Eye (tissue), 1 donor: ENCODE measurements at regions not wholly inside any gene's neighbourhood (a gene's known extent, or its start where the extent isn't known, plus 50 kb on each side); places are given as distances from the start of the nearest gene placed in this dataset.
"Not testable (repeated sequence)": the region's sequence is repeated elsewhere in the genome, so short reads cannot be mapped to it uniquely, and the experiment has no call there.

Source experiments
- DNase-seq: peaks from one replicate; pipeline ENCODE4 v3.0.0-alpha.2; 2015

DNA sequence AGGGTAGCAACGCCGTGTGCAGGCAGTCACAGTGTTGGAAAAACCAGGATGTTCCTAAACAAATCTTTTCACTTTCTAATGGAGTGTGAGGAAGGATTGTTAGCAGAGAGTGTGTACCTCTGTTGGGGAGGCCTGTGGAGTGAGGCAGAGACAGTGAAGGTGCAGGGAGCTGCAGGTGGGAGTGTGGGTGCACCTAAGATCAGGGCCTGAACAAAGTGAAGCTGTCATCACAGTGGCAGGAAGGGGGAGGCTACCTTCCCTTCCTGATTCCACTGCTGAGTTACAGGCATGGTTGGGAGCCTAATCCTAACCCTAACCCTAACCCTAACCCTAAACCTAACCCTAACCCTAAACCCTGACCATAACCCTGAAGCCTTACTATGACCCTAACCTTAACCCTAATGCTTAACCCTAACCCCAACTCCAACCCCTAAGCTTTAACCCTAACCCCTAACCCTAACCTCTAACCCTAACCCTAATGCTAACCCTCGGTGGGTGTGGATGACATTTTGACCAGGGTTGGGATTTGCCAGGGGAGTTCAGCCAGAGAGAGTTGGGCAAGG is 158.8 kb upstream of the KLF6 start:
- no peak for DNase-seq

DNA sequence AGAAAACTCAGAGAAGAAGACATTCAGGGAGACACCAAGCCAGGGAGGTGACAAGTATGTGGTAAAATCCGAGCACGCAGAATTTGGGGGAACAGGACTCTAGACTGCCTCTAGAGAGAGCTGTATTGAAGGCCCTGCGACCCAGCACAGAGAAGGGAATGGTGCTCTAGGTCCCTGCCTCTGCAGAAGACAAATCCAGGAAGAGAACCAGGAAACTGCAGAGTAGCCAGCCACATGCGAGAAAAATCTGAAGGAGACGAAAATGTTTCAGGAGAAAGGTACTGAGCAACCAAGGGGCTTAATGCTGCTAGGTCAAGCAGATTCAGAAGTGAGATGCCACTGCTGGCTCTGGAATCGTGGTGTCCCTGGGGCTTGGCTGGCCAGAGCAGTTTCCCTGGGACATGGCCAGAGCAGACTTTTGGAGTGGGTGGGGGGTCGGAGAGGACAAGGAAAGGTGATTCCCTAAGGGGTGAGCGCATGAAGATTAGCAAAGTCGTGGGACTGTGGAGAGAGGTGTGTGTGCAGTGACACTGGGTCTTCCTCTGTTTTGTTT is 158.0 kb upstream of the KLF6 start:
- no peak for DNase-seq

DNA sequence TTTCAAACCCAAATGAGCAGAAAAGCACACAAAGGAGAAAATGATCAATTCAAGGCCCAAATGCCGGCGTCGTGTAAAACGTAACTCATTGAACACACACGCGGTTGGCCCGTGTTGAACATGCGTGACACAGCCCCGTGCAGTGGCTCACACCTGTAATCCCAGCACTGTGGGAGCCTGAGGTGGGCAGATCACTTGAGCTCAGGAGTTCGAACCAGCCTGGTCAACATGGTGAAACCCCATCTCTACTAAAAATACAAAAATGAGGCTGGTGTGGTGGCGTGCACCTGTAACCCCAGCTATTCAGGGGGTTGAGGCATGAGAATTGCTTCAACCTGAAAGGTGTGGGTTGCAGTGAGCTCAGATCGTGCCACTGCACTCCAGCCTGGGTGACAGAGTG is 156.7 kb upstream of the KLF6 start:
- no peak for DNase-seq

DNA sequence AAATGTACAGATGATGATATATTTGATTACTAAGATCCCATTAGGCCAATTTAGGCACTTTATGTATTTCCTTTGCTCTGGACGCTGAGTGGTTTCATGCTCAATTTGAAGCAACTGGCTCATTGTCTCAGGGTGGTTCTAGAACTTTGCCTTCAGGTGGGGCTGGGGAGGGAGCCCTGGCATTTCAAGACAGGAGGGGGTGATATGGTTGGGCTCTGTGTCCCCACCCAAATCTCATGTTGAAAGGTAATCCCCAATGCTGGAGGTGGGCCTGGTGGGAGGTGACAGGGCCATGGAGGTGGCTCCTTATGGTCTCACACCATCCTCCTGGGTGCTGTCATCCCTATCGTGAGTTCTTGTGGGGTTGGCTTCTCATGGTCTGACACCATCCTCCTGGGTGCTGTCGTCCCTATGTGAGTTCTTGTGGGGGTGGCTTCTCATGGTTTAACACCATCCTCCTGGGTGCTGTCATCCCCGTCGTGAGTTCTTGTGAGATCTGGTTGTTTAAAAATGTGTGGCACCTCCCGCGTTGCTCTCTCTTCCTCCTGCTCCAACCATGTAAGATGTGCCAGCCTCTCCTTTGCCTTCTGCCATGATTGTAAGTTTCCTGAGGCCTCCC is 151.5 kb upstream of the KLF6 start:
- DNase-seq = no peak

DNA sequence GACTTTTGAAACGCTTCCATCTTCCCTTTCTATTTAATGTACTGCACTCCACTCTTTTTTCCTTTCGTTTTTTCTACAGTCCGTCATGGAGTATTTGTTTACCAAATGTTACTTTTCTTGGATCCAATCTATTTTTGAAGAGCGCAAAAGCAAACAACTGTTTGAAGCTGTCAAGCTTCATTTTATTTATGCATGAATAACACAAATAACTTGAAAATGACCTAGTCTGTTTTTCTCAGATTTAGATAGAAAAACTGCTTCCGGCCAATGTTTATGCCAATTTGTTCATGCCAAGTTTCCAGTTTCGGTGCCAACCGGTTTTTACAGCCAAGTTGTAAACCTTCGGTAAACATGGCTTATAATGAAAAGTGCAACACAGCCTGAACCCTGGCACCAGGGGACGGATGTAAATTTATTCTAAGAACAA is 150.9 kb upstream of the KLF6 start:
- DNase-seq = peak; percentile 25

DNA sequence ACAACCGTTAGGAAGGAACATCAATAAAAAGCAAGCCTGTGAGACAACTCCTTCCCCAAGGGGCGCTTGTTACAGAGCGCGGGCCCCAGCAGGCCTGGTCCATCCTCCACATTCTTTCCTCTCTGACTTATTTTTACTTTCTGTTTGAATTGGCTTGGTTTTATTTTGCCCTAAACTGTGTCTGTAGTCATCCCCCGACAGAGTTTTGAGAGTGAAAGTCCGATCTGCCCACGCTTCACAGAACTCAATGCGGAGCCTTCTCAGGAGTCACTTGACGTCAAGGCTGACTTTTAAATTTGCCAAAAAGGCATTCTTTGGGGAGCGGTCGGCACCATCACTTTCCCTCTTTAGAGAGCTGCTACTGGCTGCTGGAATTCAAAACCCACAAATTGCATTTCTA is 150.1 kb upstream of the KLF6 start:
- peak; percentile 31 for DNase-seq

DNA sequence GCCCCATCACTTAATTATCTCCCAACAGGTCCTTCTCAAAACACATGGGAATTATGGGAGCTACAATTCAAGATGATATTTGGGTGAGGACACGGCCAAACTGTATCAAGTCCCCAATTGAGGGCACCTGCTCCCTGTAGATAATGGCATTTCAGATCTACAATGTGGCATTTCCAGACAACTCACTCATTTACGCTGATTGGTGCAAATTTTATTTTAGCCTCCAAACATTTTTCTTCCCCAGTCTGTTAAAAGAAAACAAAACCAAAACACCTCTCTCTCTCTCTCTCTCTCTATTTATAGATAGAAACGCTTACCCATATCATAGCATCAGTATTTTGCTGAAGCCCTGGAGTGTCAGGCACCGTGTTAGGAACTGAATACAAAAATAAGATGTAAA is 148.7 kb upstream of the KLF6 start:
- DNase-seq = no peak

DNA sequence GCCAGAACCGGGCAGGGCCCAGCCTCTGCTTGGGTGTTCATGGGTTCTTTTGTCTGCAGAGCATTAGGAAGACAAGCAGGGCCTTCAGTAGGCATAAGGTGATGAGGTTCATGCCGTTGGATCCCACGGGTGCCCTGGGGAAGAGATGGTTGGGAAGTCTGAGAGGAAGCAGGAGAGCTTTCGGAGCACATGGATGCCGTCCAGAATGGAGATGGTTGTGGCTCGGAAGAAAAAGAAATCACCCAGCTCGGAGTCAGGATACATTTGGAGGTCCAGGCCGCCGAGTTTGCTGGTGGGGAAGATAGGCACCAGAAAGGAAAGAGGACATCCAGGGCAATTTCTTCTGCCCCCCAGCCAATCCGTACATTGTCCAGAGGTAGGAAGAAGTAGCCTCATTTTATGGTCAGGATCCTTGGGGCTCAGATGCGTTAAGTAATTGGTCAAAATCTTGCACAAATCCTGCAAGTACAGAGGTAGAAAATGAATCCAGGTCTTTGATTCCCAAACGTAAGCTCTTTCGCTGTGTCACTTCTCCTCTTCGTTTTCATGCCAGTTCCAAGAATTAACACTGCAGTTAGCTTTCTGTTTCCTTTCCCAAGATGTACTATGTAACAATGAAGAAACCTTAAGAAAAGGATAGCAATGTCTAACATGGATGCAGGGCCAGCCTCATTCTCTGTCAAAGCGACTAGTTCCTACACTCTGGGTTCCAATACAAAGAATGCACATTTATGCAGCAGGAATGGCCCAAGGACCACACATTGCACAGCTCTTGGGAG is 147.8 kb upstream of the KLF6 start:
- DNase-seq = no peak

DNA sequence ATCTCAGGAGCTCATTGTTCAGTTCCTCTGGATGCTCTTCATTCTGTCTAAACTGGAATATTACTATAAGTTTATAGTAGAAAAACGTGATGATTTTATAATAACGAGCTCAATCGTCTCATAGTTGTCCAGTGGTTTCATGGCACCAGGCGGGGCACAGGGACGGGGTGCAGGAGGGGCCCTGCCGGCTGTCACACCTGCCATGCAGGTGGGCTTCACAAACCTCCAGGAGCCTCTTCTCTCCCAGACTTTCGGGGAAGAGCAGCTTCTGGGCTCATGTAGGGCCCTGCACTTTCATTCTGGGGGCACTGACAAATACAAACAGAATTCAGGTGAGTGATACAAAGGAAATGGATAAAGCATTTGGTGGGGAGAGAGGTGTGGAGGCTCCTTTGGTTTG is 146.9 kb upstream of the KLF6 start:
- DNase-seq = no peak

DNA sequence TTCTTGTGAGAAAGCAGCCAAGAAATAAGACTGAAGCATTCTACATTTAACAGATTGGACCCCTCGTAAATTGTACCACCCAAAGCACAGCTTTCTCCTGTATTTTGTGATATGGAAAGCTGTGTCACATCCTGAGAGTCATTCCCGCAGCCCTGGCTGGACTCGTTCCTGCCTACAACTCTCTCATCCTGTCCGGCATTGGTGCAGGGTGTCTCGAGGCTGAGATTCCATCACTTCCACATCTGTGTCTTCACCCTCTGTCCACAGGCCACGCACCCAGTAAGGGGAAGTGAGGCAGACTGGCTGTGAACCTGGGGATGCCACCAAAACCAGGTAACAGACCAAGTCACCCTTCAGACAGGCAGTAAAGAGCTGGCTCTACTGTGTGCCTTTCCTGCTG is 146.2 kb upstream of the KLF6 start:
- DNase-seq = no peak

DNA sequence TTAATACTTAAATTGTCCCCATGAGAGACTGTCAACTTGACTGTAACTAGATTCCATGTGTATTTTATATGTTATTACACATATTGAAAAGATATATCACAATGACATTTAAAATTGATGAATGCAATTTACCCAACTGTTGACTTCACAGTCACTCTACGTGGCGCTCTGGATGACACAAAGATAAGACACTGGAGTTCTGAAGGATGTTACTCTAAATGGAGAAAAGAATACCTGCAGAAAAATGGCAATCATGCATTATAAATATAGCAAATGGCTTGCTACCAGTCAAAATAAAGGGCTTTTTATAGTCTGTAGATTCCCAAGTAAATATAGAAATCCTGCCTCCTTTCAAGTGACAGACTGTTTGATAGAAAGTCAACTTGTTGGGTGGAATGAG is 143.6 kb upstream of the KLF6 start:
- no peak for DNase-seq

DNA sequence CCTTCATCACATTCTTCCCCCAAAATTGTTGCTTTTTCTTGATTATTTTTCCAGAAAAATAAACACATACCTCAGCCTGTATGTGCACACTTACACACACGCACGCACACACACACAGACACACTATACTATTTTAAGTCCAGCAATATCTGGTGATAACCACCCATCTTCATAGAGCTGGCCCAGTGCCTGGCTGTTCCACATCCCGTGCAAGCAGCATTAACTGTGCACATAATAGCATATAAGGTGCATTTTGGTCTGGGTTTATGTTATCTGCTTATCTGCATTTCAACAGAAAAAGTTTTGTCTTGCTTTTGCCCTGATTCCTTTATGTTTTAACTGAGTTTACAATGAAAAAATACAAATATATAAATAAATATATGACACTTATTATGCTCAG is 143.1 kb upstream of the KLF6 start:
- no peak for DNase-seq

DNA sequence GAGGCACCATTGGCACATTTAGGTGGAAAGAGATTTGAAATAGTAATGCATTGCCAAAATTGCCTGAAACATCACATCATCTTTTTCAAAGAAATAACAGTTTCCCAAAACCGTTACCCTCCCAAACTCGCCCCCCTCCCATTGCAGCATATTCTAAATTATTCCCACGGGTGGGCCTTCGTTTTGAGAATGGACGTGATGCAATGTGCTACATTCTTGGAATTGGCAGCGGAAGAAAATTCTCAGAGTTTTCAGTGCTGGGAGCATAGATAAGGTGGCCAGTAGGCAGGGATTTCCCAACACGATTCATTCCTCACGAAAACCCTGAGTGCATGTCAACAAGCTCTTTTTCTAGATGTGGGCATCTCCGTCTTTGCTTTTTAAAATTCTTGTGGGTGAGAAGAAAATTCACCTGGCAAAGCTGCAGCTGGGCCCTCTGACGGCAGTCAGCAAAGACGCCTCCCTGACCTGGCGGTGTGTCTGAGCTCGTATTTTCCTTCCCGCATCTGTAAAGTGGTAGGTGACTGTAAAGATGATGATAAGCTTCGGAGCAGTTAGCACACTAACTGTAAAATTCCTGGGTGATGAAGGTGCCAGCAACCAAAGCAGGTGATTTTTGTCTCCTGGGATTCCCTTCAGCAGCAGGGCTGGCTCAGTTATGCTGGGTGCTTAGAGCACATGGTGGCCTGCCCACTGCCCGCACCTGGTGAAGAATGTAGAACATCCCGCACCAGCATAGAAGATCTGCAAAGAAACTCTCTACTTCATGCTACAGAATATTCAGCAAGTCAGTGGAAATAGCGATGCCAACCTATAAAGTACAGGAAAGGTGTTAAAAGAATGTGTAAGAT is 141.9 kb upstream of the KLF6 start:
- no peak for DNase-seq

DNA sequence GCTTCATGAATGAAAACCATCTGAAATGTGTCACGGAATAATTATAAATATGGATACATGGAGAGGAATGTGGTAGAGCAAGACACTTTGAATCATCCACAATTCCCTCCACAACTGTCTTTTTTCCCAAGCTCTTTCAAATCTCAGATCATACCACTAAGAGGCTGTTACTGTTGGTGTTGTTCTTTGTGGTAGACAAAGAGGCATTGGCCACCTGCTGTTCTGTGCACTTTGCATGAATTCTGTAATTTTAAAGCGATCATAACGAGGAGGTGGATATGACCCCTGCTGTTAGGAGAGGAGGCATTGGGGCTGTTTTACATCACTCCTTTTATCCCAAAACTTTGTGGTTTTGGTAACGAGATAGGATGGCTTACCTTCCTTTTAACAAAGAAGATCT is 141.2 kb upstream of the KLF6 start:
- DNase-seq = no peak

DNA sequence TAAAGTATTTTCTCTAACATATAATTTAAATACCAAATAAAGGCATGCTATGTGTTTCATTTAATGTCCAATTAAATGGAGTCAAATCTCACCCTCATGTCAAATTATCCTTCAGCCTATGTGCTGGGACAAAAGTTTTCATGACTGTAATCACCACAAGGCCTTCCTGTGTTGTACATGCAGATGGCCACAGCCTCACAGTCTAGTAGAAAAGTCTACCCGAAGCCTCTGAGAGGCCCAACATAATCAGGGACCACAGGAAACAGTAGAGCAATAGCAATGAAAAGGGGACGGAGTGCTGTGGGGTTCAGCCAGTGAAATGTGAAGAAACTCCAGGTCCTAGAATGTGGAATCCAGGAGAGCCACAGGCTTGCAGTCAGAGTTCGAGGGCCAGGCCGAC is 140.2 kb upstream of the KLF6 start:
- no peak for DNase-seq

DNA sequence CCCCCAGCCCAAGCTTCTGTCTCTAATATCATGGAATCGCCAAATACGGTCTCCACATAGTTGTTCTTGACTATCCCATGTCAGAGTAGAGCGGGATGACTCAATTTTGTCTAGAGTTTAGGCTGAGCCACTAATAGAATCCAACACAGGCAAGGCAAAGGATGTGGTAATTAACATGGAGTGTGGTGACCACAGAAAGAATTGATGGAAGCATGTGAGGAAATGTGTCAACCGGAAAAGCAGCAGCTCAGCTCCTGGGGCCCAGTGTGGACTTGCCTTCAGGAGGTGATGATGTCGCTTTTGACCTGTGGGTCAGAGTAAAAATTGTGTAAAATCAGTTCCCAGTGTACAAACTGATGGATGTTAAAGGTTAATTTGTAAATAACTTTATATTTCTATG is 139.3 kb upstream of the KLF6 start:
- no peak for DNase-seq

DNA sequence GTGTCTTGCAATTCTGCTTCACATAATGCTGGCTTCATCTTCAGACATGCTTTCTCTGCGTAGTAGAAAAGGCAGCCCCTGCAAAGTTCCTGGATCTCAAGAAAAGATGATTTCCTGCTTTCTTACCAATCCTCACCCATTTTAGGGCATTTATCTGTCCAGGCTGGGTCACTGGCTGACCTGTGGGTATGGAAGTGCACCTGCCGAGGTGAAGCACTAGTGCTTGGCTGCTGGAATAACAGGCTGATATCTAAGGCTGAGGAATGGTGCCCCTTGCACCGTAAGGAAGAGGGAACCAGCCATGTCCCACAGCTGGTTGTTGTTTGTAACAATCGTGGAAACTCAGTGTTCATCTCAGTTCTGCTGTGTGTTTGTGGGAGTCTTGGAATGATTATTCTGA is 138.0 kb upstream of the KLF6 start:
- no peak for DNase-seq

DNA sequence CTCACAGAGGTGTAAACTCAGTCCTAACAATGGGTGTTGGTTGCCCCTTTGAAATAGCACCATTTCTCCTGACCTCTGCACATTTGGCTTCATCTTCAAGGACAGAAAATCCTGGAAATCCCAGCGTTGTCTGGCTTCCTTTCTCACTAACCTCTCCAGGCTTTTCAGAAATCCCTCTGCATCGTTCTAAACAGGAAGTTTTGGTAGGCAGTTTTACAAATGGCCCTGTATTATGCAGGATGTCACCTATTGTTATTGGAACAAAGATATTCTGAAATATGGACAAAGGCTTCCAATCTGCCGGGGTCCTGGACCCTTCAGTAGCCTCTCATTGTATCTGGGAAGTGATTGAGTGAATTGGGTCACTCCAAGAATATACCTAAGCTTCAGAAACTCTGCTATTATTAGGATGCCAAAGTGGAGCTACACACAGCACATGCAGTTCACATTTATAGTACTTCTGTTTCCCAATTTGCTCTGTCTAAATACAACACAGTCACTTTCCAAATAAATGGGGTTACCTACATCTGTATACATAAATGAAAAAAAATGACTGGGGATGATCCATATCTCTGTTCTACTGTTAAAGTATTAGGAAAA is 134.8 kb upstream of the KLF6 start:
- DNase-seq = peak; percentile 76

DNA sequence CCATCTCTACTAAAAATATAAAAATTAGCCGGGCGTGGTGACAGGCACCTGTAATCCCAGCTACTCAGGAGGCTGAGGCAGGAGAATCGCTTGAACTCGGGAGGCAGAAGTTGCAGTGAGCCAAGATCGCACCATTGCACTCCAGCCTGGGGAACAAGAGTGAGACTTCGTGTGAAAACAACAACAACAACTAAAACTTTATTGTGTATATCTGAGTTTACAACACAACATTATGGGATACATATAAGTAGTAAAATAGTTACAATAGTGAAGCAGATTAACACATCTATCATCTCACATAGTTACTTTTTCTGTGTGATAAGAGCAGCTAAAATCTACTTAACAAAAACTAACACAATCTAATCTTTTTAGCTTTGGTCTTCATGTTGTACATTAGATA is 132.4 kb upstream of the KLF6 start:
- DNase-seq = not testable (repeated sequence)

DNA sequence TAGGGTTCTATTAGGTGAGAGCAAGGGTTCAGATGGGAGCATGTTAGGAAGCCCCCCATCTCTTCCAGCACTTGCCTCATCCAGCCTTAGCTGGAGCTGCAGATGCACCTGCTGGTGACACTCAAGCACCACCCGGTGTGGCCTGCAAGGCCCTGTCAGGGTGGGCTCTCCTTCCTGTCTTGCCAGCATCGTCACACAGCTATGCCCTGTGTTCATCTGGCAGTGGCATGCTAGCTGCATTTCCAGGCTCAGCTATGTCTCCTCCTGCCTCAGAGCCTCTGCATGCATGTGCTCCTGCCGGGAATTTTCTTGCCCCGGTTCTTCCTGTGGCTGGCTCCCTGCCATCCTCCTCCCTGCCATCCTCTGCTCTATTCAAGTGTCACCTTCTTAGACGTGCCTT is 129.7 kb upstream of the KLF6 start:
- no peak for DNase-seq

DNA sequence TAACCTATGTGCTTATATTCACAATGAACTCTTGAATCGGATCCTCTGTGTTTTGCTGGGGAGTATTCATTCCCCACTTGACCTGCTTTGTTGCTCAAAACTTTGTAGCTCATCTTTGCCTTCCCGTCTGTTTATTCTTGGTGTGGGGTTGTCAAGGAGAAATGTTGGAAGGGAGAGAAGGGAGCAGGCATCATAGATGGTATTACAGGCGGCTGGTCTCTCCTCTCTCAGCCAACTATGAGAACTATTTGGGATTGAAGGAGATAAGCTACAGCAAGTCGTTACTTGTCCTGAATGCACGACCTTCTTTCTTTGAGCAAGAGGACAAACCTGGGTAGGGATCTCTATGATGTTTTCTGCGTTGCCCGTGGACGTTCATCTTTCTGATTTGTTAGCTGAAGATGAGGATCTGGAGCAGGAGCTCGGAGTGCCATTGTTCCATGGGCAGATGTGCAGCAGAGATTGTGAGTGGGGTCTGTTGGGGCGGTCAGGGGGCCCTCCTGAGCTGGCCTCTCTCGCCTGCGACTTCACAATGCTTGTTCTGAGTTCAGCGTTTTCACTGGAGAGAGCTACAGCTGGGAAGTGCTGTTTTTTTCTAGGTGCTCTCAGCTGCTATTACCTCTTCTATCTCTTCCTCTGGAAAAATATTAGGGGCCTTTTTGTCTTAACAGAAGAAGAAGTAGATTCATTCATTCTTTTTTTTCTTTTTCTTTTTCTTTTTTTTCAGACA is 126.9 kb upstream of the KLF6 start:
- DNase-seq = no peak

DNA sequence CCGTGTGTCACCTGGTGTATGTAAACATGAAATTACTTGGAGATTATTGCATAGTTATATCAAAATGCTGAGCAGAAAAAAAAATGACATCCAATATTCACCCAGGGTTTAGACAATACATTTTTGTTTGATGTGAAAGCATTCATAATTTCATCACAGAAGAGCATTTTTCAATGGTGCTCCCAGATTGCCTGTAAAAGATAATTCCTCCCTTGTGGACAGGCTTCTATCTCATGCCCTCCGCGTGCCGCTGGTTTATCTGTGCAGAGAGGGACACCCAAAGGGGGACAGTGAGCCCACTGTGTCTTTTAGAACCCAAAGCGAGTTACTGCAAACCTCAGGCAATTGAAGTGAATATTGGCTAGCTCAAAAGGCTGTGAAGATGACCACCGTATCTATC is 126.2 kb upstream of the KLF6 start:
- DNase-seq = no peak
